ENCODE measurements at regions not wholly inside any gene's neighbourhood (a gene's known extent, or its start where the extent isn't known, plus 50 kb on each side); places are given as distances from the start of the nearest gene placed in this dataset.

DNA sequence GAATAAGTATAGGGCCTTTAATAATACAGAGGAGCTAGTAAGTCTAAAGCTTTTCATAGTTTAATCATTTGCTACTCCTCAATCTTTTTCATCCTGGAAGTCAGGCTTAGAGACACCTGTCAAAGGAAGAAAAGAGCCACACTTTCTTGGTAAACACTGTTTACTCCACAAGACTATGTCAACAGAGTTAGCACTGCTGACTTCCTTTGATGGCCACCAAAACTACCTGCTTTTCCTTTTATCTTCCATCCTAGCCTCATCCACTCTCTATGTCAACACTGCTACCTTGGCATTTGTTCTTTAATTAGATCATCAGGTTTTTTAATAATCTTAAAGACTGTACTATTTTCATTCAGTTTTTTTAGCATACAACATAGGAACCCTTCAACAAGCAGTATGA is 106.2 kb downstream of the ELAPOR2 start (continued):
- no peak for TF ChIP-seq ZNF274 (IDR thresholded peaks at IDR 0.05; ENCODE audit: low read depth, low read length)

DNA sequence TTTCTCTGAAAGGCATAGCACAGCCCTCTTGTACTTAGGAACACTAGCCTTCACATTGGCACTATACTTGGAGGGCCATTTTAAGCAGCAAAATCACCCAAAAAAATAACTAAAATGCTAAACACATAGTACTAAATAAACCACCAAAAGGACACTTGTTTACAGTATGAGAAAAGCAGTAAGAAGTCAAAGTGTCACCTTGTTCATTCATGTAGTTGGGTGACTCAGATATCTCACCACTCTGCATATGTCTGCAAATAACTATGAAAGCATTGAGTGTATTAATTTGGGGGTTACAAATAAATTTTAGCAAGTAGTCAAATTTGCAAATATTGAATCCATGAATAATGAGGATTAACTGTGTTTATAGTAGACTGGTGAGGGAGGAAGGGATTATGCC is 107.6 kb downstream of the ELAPOR2 start:
- H3K4me1 ChIP-seq (ENCODE audit: control insufficient read depth in 1 of 2, insufficient read depth in 2 of 2, low read length in 2 of 2): no peaks in the 10 kb centered on the region
- 0 out of 2 replicates have a peak, but pooled peaks cover 3% of the 10 kb centered on the region for H3K79me2 ChIP-seq (ENCODE audit: insufficient read depth, low read length)
- no peaks in the 10 kb centered on the region for H4K20me1 ChIP-seq (ENCODE audit: insufficient read depth)
- H3K9ac ChIP-seq (ENCODE audit: low read length): no peak overlapping the region
- H3K4me3 ChIP-seq (replicated peaks in 1 of 2; ENCODE audit: low read depth in 1 of 2, low read length in 2 of 2): no peak overlapping the region
- H2AFZ ChIP-seq (ENCODE audit: low read depth, low read length, poor library complexity, severe bottlenecking): no peak overlapping the region
- no TSS peak for BruUV-seq (replicated peaks)
- H3K4me2 ChIP-seq (ENCODE audit: low read length): no peak overlapping the region
- no peaks in the 10 kb centered on the region for H3K9me2 ChIP-seq (ENCODE audit: insufficient read depth)
- RAD21 ChIA-PET (ENCODE audit: low non-redundant PET in 1 of 2, low total read pairs in 2 of 2, uncharacterized antibody in 2 of 2, unreplicated experiment in 2 of 2): no interaction called here
- DNase-seq (ENCODE audit: low read depth, low spot score) (no peak), ATAC-seq (no peak)
- no peaks in the 10 kb centered on the region for H3K9me3 ChIP-seq (ENCODE audit: control insufficient read depth in 1 of 2, insufficient read depth in 1 of 2, low read depth in 1 of 2, low read length in 2 of 2)
- POLR2A ChIA-PET: no interaction called here
- intact Hi-C loops (cut with micrococcal nuclease): no loop called here
- no peak overlapping the region for H3K27ac ChIP-seq (ENCODE audit: low read depth, low read length)
- no peaks in the 10 kb centered on the region for H3K36me3 ChIP-seq (ENCODE audit: control insufficient read depth in 1 of 2, insufficient read depth in 2 of 2, low read length in 2 of 2)
- TF ChIP-seq FOSL1 (IDR thresholded peaks at IDR 0.05; ENCODE audit: low read depth): no peak
- TF ChIP-seq RAD21 (IDR thresholded peaks at IDR 0.05; ENCODE audit: low read depth): no peak
- TF ChIP-seq POLR2AphosphoS5 (IDR thresholded peaks at IDR 0.05; ENCODE audit: low read depth, low read length): no peak
- no peak for TF ChIP-seq POLR2A (IDR thresholded peaks at IDR 0.05; ENCODE audit: borderline replicate concordance, extremely low read depth, insufficient read depth, insufficient read length)
- no peak for TF ChIP-seq YY1 (IDR thresholded peaks at IDR 0.05; ENCODE audit: extremely low read depth, insufficient replicate concordance, low read depth, low read length)
- CTCF ChIA-PET: no interaction called here
- no peaks in the 10 kb centered on the region for H3K27me3 ChIP-seq (ENCODE audit: insufficient read depth, low read length)

DNA sequence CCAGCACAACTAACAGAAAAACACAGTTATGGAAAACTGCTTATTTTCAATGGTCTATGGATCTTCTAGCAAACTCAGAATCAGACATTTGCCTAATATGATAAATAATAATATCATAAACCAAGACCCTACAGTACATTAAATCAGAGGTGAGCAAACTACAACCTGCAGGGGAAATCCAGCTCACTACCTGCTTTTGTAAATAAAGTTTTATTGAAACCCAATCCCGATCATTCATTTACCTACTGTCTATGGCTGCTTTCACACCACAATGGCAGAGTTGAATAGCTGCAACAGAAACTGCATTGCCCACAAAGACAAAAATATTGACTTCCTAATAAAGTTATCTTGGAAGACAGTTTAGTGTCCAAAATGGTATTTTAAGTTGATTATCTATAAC is 108.5 kb downstream of the ELAPOR2 start:
- ChIA-PET CTCF (interaction anchor here (1.8 kb wide), 1 partner anchor 23 kb away, joined by 5 read pairs; no protein-coding TSS in a partner anchor), POLR2A (no interaction called here), RAD21 (ENCODE audit: low non-redundant PET in 1 of 2, low total read pairs in 2 of 2, uncharacterized antibody in 2 of 2, unreplicated experiment in 2 of 2) (no interaction called here)
- H3K9me3 ChIP-seq (ENCODE audit: control insufficient read depth in 1 of 2, insufficient read depth in 1 of 2, low read depth in 1 of 2, low read length in 2 of 2): no peaks in the 10 kb centered on the region
- H2AFZ ChIP-seq (ENCODE audit: low read depth, low read length, poor library complexity, severe bottlenecking): no peak overlapping the region
- intact Hi-C loops (cut with micrococcal nuclease): no loop called here
- no TSS peak for BruUV-seq (replicated peaks)
- no peak overlapping the region for H3K4me3 ChIP-seq (replicated peaks in 1 of 2; ENCODE audit: low read depth in 1 of 2, low read length in 2 of 2)
- H3K4me1 ChIP-seq (ENCODE audit: control insufficient read depth in 1 of 2, insufficient read depth in 2 of 2, low read length in 2 of 2): no peaks in the 10 kb centered on the region
- no peak for DNase-seq (ENCODE audit: low read depth, low spot score)
- no peak overlapping the region for H3K9ac ChIP-seq (ENCODE audit: low read length)
- H3K79me2 ChIP-seq (ENCODE audit: insufficient read depth, low read length): 0 out of 2 replicates have a peak, but pooled peaks cover 3% of the 10 kb centered on the region
- H3K27ac ChIP-seq (ENCODE audit: low read depth, low read length): no peak overlapping the region
- H3K9me2 ChIP-seq (ENCODE audit: insufficient read depth): no peaks in the 10 kb centered on the region
- no peak overlapping the region for H3K4me2 ChIP-seq (ENCODE audit: low read length)
- ATAC-seq: no peak
- TF ChIP-seq, protein P1, sequence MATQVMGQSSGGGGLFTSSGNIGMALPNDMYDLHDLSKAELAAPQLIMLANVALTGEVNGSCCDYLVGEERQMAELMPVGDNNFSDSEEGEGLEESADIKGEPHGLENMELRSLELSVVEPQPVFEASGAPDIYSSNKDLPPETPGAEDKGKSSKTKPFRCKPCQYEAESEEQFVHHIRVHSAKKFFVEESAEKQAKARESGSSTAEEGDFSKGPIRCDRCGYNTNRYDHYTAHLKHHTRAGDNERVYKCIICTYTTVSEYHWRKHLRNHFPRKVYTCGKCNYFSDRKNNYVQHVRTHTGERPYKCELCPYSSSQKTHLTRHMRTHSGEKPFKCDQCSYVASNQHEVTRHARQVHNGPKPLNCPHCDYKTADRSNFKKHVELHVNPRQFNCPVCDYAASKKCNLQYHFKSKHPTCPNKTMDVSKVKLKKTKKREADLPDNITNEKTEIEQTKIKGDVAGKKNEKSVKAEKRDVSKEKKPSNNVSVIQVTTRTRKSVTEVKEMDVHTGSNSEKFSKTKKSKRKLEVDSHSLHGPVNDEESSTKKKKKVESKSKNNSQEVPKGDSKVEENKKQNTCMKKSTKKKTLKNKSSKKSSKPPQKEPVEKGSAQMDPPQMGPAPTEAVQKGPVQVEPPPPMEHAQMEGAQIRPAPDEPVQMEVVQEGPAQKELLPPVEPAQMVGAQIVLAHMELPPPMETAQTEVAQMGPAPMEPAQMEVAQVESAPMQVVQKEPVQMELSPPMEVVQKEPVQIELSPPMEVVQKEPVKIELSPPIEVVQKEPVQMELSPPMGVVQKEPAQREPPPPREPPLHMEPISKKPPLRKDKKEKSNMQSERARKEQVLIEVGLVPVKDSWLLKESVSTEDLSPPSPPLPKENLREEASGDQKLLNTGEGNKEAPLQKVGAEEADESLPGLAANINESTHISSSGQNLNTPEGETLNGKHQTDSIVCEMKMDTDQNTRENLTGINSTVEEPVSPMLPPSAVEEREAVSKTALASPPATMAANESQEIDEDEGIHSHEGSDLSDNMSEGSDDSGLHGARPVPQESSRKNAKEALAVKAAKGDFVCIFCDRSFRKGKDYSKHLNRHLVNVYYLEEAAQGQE (IDR thresholded peaks at IDR 0.05; ENCODE audit: low read depth): no peak
- TF ChIP-seq EGR1 (IDR thresholded peaks at IDR 0.05; ENCODE audit: low read depth) (no peak), POLR2A (IDR thresholded peaks at IDR 0.05; ENCODE audit: borderline replicate concordance, extremely low read depth, insufficient read depth, insufficient read length) (no peak), SP1 (IDR thresholded peaks at IDR 0.05; ENCODE audit: low read depth) (no peak), YY1 (IDR thresholded peaks at IDR 0.05; ENCODE audit: extremely low read depth, insufficient replicate concordance, low read depth, low read length) (no peak), ZNF274 (IDR thresholded peaks at IDR 0.05; ENCODE audit: low read depth, low read length) (no peak), TCF7L2 (IDR thresholded peaks at IDR 0.05; ENCODE audit: borderline replicate concordance, extremely low read depth, insufficient read depth, insufficient read length) (no peak), SRF (IDR thresholded peaks at IDR 0.05; ENCODE audit: low read depth) (no peak), SIN3A (IDR thresholded peaks at IDR 0.05; ENCODE audit: low read depth) (no peak)
- no peaks in the 10 kb centered on the region for H3K36me3 ChIP-seq (ENCODE audit: control insufficient read depth in 1 of 2, insufficient read depth in 2 of 2, low read length in 2 of 2)
- no peaks in the 10 kb centered on the region for H4K20me1 ChIP-seq (ENCODE audit: insufficient read depth)
- no peaks in the 10 kb centered on the region for H3K27me3 ChIP-seq (ENCODE audit: insufficient read depth, low read length)

Data from HCT116 (cell line).